ENCODE measurements at regions not wholly inside any gene's neighbourhood (a gene's known extent, or its start where the extent isn't known, plus 50 kb on each side); places are given as distances from the start of the nearest gene placed in this dataset.

GRCh38 chr2:126212735-126213134 is 443.2 kb upstream of the GYPC start:
- TF ChIP-seq CTCF (IDR thresholded peaks at IDR 0.05), result no peak
- TF ChIP-seq POLR2A (IDR thresholded peaks at IDR 0.05), result no peak
